Esophagus squamous epithelium (tissue), 4 donors: ENCODE measurements at regions not wholly inside any gene's neighbourhood (a gene's known extent, or its start where the extent isn't known, plus 50 kb on each side); places are given as distances from the start of the nearest gene placed in this dataset.

Experiments
- POLR2A ChIP-seq, 4 donors: fragments of 450-650 bp; IDR thresholded peaks; one replicate each; pipeline ENCODE4 v1.6.1; 2017; ENCODE audit warnings: antibody characterized with exemption in 4 of 4, mild to moderate bottlenecking in 4 of 4, moderate library complexity in 3 of 4
- TF ChIP-seq, protein P1 (sequence below), 6 experiments: fragments of 450-650 bp in 4 of 6; fragments of 200-600 bp in 2 of 6; sonication (generic) in 2 of 6; IDR thresholded peaks; one replicate each; pipeline ENCODE4 v1.5.1; 2016 to 2019; ENCODE audit warnings: antibody characterized with exemption in 6 of 6, mild to moderate bottlenecking in 4 of 6, moderate library complexity in 4 of 6

DNA sequence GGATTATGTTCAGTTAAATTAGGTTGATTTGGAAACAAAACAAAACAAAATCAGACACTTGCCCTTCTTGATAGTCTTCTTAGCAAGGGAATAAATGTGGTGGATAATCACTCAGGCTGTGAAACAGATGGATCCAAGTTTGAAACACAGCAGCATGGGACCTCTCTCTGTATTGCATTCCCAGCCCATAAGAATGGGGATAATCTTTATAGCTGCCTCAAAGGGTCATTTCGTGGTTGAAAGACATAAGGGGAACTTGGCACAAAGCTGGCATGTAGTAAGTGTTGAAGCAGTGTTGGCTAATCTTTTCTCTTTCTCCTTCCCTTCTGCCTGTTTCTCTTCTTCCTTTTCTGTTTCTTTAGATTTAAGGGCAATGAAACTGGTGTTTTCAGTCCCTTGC lies 333.9 kb upstream of the TLE4 start:
- TF ChIP-seq, protein P1, sequence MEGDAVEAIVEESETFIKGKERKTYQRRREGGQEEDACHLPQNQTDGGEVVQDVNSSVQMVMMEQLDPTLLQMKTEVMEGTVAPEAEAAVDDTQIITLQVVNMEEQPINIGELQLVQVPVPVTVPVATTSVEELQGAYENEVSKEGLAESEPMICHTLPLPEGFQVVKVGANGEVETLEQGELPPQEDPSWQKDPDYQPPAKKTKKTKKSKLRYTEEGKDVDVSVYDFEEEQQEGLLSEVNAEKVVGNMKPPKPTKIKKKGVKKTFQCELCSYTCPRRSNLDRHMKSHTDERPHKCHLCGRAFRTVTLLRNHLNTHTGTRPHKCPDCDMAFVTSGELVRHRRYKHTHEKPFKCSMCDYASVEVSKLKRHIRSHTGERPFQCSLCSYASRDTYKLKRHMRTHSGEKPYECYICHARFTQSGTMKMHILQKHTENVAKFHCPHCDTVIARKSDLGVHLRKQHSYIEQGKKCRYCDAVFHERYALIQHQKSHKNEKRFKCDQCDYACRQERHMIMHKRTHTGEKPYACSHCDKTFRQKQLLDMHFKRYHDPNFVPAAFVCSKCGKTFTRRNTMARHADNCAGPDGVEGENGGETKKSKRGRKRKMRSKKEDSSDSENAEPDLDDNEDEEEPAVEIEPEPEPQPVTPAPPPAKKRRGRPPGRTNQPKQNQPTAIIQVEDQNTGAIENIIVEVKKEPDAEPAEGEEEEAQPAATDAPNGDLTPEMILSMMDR (IDR thresholded peaks at IDR 0.05) = no peak
- TF ChIP-seq POLR2A (IDR thresholded peaks at IDR 0.05) = no peak
